Right renal pelvis (tissue), 4 donors: ENCODE measurements at regions not wholly inside any gene's neighbourhood (a gene's known extent, or its start where the extent isn't known, plus 50 kb on each side); places are given as distances from the start of the nearest gene placed in this dataset.
"Not testable (repeated sequence)": the region's sequence is repeated elsewhere in the genome, so short reads cannot be mapped to it uniquely, and the experiment has no call there.

Experiments
- DNase-seq, 4 donors: peaks; one replicate each; pipeline ENCODE4 v3.0.0-alpha.2; 2013; ENCODE audit warnings: low read depth in 4 of 4, low spot score in 3 of 4, missing footprints in 1 of 4

- not testable (repeated sequence) for DNase-seq
Observed at GRCh38 chr11:71714510-71714909, 118.5 kb upstream of the DEFB108B start.

GRCh38 chr11:71721840-71722239 lies 111.2 kb upstream of the DEFB108B start:
- DNase-seq = not testable (repeated sequence)

GRCh38 chr11:71723991-71724390 lies 109.0 kb upstream of the DEFB108B start:
- not testable (repeated sequence) for DNase-seq

- DNase-seq = not testable (repeated sequence)
Observed at GRCh38 chr11:71730748-71731147, 102.3 kb upstream of the DEFB108B start.

GRCh38 chr11:71734368-71734767 lies 98.6 kb upstream of the DEFB108B start:
- not testable (repeated sequence) for DNase-seq

GRCh38 chr11:71738317-71738716 lies 94.7 kb upstream of the DEFB108B start:
- not testable (repeated sequence) for DNase-seq

- DNase-seq = not testable (repeated sequence)
Observed at GRCh38 chr11:71743385-71743784, 89.6 kb upstream of the DEFB108B start.

- not testable (repeated sequence) for DNase-seq
Observed at GRCh38 chr11:71745656-71746055, 87.3 kb upstream of the DEFB108B start.

GRCh38 chr11:71746263-71746662 lies 86.7 kb upstream of the DEFB108B start:
- DNase-seq = not testable (repeated sequence)

- DNase-seq = not testable (repeated sequence)
Observed at GRCh38 chr11:71748965-71749620, 83.9 kb upstream of the DEFB108B start.

- DNase-seq = not testable (repeated sequence)
Observed at GRCh38 chr11:71750908-71751307, 82.1 kb upstream of the DEFB108B start.

GRCh38 chr11:71764695-71765491 lies 68.1 kb upstream of the DEFB108B start:
- DNase-seq = not testable (repeated sequence)

- not testable (repeated sequence) for DNase-seq
Observed at GRCh38 chr11:71767016-71767415, 66.0 kb upstream of the DEFB108B start.

- DNase-seq = not testable (repeated sequence)
Observed at GRCh38 chr11:71772193-71772592, 60.8 kb upstream of the DEFB108B start.

GRCh38 chr11:71774603-71775222 lies 58.3 kb upstream of the DEFB108B start:
- no peak for DNase-seq

GRCh38 chr11:71780116-71780515 lies 52.9 kb upstream of the DEFB108B start:
- DNase-seq = not testable (repeated sequence)

GRCh38 chr11:71780771-71781170 lies 52.2 kb upstream of the DEFB108B start:
- not testable (repeated sequence) for DNase-seq

- not testable (repeated sequence) for DNase-seq
Observed at GRCh38 chr11:71781491-71781890, 51.5 kb upstream of the DEFB108B start.

GRCh38 chr11:71782229-71782861 lies 50.7 kb upstream of the DEFB108B start:
- not testable (repeated sequence) for DNase-seq

- DNase-seq = not testable (repeated sequence)
Observed at GRCh38 chr11:71783191-71783590, 49.8 kb upstream of the DEFB108B start.
